ENCODE measurements at regions not wholly inside any gene's neighbourhood (a gene's known extent, or its start where the extent isn't known, plus 50 kb on each side); places are given as distances from the start of the nearest gene placed in this dataset.

- TF ChIP-seq ZBTB43 (CRISPR knock-in tag; IDR thresholded peaks at IDR 0.05): no peak
Measured at GRCh38 chr12:19669793-19670192, 230.5 kb downstream of the AEBP2 start (continued).

GRCh38 chr12:19671695-19672094 is 232.4 kb downstream of the AEBP2 start:
- DNase-seq (ENCODE audit: low spot score) (no peak), ATAC-seq (no peak)
- no peak overlapping the region for H3K4me3 Mint-ChIP-seq
- no peaks in the 10 kb centered on the region for H3K4me1 Mint-ChIP-seq
- no peaks in the 10 kb centered on the region; the same call in 1 of the 2 replicates for H3K36me3 Mint-ChIP-seq
- ChIA-PET POLR2A (no interaction called here), CTCF (no interaction called here)
- H3K9me3 Mint-ChIP-seq: peaks cover 3% of the 10 kb centered on the region
- H3K27ac Mint-ChIP-seq: no peak overlapping the region
- H3K27me3 Mint-ChIP-seq (ENCODE audit: low read depth): no peaks in the 10 kb centered on the region
- TF ChIP-seq ZNF416 (CRISPR knock-in tag; IDR thresholded peaks at IDR 0.05): no peak
- TF ChIP-seq STAT6 (CRISPR knock-in tag; conservative IDR thresholded peaks at IDR 0.05; ENCODE audit: low read depth): no peak
- TF ChIP-seq ATF3 (CRISPR knock-in tag; conservative IDR thresholded peaks at IDR 0.05): no peak
- no peak for TF ChIP-seq IRF1 (CRISPR knock-in tag; IDR thresholded peaks at IDR 0.05)
- TF ChIP-seq EMX1 (CRISPR knock-in tag; IDR thresholded peaks at IDR 0.05): no peak
- TF ChIP-seq ZNF263 (CRISPR knock-in tag; IDR thresholded peaks at IDR 0.05; ENCODE audit: low read depth): no peak
- no peak for TF ChIP-seq SP1 (CRISPR knock-in tag; conservative IDR thresholded peaks at IDR 0.05)
- TF ChIP-seq IRF2 (CRISPR knock-in tag; IDR thresholded peaks at IDR 0.05; ENCODE audit: borderline replicate concordance, low read depth): no peak
- TF ChIP-seq MAX (CRISPR knock-in tag; IDR thresholded peaks at IDR 0.05): no peak
- no peak for TF ChIP-seq CREM (CRISPR knock-in tag; IDR thresholded peaks at IDR 0.05)
- TF ChIP-seq PREB (CRISPR knock-in tag; IDR thresholded peaks at IDR 0.05; ENCODE audit: borderline replicate concordance): no peak
- TF ChIP-seq OVOL2 (CRISPR knock-in tag; IDR thresholded peaks at IDR 0.05; ENCODE audit: borderline replicate concordance): no peak
- no peak for TF ChIP-seq MLX (CRISPR knock-in tag; IDR thresholded peaks at IDR 0.05)
- no peak for TF ChIP-seq RORB (CRISPR knock-in tag; IDR thresholded peaks at IDR 0.05)

GRCh38 chr12:19674437-19674836 is 235.1 kb downstream of the AEBP2 start:
- Mint-ChIP-seq H3K27ac (no peak overlapping the region), H3K36me3 (peaks cover 8% of the 10 kb centered on the region), H3K4me1 (no peaks in the 10 kb centered on the region), H3K4me3 (no peak overlapping the region), H3K9me3 (peaks cover 31% of the 10 kb centered on the region), H3K27me3 (ENCODE audit: low read depth) (no peaks in the 10 kb centered on the region)
- ATAC-seq (no peak), DNase-seq (ENCODE audit: low spot score) (no peak)
- TF ChIP-seq HMGA2 (CRISPR knock-in tag; IDR thresholded peaks at IDR 0.05): peak; percentile 96
- TF ChIP-seq ATF2 (CRISPR knock-in tag; IDR thresholded peaks at IDR 0.05; ENCODE audit: borderline replicate concordance, low read depth): no peak
- ChIA-PET CTCF (no interaction called here), POLR2A (no interaction called here)
